Activated T-cell treated with anti-CD3 and anti-CD28 coated beads, Interleukin-2, amount 50 U/mL, for 24 hours (primary cell): ENCODE measurements at regions not wholly inside any gene's neighbourhood (a gene's known extent, or its start where the extent isn't known, plus 50 kb on each side); places are given as distances from the start of the nearest gene placed in this dataset.
"Not testable (repeated sequence)": the region's sequence is repeated elsewhere in the genome, so short reads cannot be mapped to it uniquely, and the experiment has no call there.

Source experiments
- DNase-seq: peaks from one replicate; pipeline ENCODE4 v3.0.0-alpha.2; 2020
- H3K27ac Mint-ChIP-seq: 2 replicates; pipeline ENCODE4 v1.8.0; 2020; ENCODE audit warnings: mild to moderate bottlenecking, mixed read lengths
- H3K27me3 Mint-ChIP-seq: 2 replicates; pipeline ENCODE4 v1.8.0; 2020; ENCODE audit warnings: mixed read lengths
- H3K36me3 Mint-ChIP-seq: 2 replicates; pipeline ENCODE4 v1.8.0; 2020; ENCODE audit warnings: low read depth, mixed read lengths
- H3K4me1 Mint-ChIP-seq: 2 replicates; pipeline ENCODE4 v1.8.0; 2020; ENCODE audit warnings: low read depth, mixed read lengths
- H3K4me3 Mint-ChIP-seq: 2 replicates; pipeline ENCODE4 v1.8.0; 2020; ENCODE audit warnings: mild to moderate bottlenecking, moderate library complexity, mixed read lengths
- H3K9me3 Mint-ChIP-seq: 2 replicates; pipeline ENCODE4 v1.8.0; 2020; ENCODE audit warnings: mixed read lengths

GRCh38 chr11:80700386-80700785, 1259.6 kb upstream of the TENM4 start:
- H3K9me3 Mint-ChIP-seq: peaks cover 13% of the 10 kb centered on the region
- no peaks in the 10 kb centered on the region for H3K36me3 Mint-ChIP-seq
- no peak overlapping the region for H3K4me3 Mint-ChIP-seq
- no peak for DNase-seq
- no peak overlapping the region for H3K27ac Mint-ChIP-seq
- no peaks in the 10 kb centered on the region for H3K4me1 Mint-ChIP-seq
- no peaks in the 10 kb centered on the region for H3K27me3 Mint-ChIP-seq

- H3K9me3 Mint-ChIP-seq, H3K4me1 Mint-ChIP-seq, H3K4me3 Mint-ChIP-seq, DNase-seq, H3K36me3 Mint-ChIP-seq, H3K27ac Mint-ChIP-seq, H3K27me3 Mint-ChIP-seq: not testable (repeated sequence)
Observed at GRCh38 chr11:80699406-80700177, 1258.8 kb upstream of the TENM4 start.

GRCh38 chr11:80698637-80699036, 1257.8 kb upstream of the TENM4 start:
- no peak for DNase-seq
- no peaks in the 10 kb centered on the region for H3K27me3 Mint-ChIP-seq

DNA sequence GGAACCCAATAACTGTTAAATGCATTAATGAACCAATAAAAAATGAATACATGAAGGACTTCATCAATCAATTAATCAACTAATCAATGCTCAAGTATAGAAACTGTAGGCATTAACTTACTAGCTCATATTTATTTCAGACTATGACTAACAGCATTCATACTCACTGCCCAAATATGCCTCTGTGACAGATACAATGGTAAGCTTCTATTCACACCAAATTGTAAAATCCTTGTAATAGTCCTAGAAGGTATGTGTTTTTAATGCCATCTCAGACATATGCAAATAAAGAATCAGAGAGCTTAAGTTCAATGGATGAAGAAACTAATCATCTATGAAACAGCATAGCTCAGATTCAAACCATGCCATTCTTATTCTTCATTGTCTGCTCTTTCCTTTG, 1253.6 kb upstream of the TENM4 start:
- Mint-ChIP-seq H3K27ac (no peak overlapping the region), H3K36me3 (no peaks in the 10 kb centered on the region), H3K4me3 (no peak overlapping the region), H3K4me1 (no peaks in the 10 kb centered on the region), H3K27me3 (no peaks in the 10 kb centered on the region), H3K9me3 (peaks cover 8% of the 10 kb centered on the region)
- no peak for DNase-seq

More at GRCh38 chr11:80698637-80699036, 1257.8 kb upstream of the TENM4 start:
- H3K4me3 Mint-ChIP-seq: no peak overlapping the region
- H3K36me3 Mint-ChIP-seq: no peaks in the 10 kb centered on the region
- no peak overlapping the region for H3K27ac Mint-ChIP-seq
- H3K9me3 Mint-ChIP-seq: peaks cover 5% of the 10 kb centered on the region
- no peaks in the 10 kb centered on the region for H3K4me1 Mint-ChIP-seq

- Mint-ChIP-seq H3K36me3 (no peaks in the 10 kb centered on the region), H3K4me1 (no peaks in the 10 kb centered on the region), H3K4me3 (no peak overlapping the region), H3K27ac (no peak overlapping the region), H3K27me3 (no peaks in the 10 kb centered on the region), H3K9me3 (peaks cover 8% of the 10 kb centered on the region)
- no peak for DNase-seq
Observed at GRCh38 chr11:80687941-80688340, 1247.1 kb upstream of the TENM4 start.

DNA sequence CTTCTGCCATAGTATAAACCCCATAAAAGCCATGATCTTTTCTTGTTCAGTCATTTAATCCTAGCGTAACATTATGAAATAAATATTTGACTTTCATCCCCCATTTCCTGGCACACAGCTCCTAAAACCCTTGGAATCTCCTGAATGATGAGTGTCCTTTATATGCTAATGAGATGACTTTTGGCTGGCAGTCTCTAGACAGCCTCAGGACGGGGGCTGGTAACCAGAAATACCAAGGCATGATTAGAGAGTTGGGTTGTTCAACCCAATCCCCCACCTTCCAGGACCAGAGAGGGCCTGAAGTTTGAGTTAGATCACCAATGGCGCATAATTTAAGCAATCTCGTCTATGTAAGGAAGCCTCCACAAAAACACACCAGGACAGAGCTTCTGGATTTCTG, 1246.1 kb upstream of the TENM4 start:
- Mint-ChIP-seq H3K36me3 (no peaks in the 10 kb centered on the region), H3K4me3 (no peak overlapping the region), H3K4me1 (no peaks in the 10 kb centered on the region), H3K27me3 (no peaks in the 10 kb centered on the region), H3K9me3 (peaks cover 12% of the 10 kb centered on the region), H3K27ac (no peak overlapping the region)
- DNase-seq: no peak

GRCh38 chr11:80673566-80673965, 1232.7 kb upstream of the TENM4 start:
- Mint-ChIP-seq H3K9me3 (peaks cover 17% of the 10 kb centered on the region), H3K4me1 (no peaks in the 10 kb centered on the region), H3K27me3 (no peaks in the 10 kb centered on the region), H3K36me3 (no peaks in the 10 kb centered on the region), H3K27ac (no peak overlapping the region), H3K4me3 (no peak overlapping the region)
- no peak for DNase-seq

- no peak for DNase-seq
- Mint-ChIP-seq H3K27me3 (no peaks in the 10 kb centered on the region), H3K4me1 (no peaks in the 10 kb centered on the region), H3K4me3 (no peak overlapping the region), H3K27ac (no peak overlapping the region), H3K9me3 (peaks cover 25% of the 10 kb centered on the region), H3K36me3 (no peaks in the 10 kb centered on the region)
Observed at GRCh38 chr11:80669620-80670019, 1228.8 kb upstream of the TENM4 start.

GRCh38 chr11:80668039-80668438, 1227.2 kb upstream of the TENM4 start:
- H3K36me3 Mint-ChIP-seq: no peaks in the 10 kb centered on the region
- no peak overlapping the region for H3K27ac Mint-ChIP-seq
- no peaks in the 10 kb centered on the region for H3K27me3 Mint-ChIP-seq
- DNase-seq: no peak
- H3K4me1 Mint-ChIP-seq: no peaks in the 10 kb centered on the region
- H3K4me3 Mint-ChIP-seq: no peak overlapping the region
- peaks cover 31% of the 10 kb centered on the region for H3K9me3 Mint-ChIP-seq

DNA sequence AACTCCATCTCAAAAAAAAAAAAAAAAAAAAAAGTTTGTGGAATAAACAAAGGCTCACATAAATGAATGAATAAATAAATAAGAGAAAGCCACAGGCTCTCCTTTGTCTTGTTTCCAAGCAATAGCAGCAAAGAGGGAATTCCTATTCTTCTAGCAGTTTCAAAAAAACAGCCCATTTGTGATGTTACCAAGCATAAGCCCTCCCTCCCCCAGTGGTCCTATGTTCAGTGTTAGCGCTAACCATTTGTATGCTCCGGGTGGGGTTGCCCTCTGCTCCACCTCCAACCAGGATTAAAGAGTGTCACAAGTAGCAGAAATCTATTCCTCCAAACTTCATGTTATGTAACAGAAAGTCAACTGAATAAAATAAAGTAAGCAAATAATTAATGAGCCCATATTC, 1215.0 kb upstream of the TENM4 start:
- peaks cover 27% of the 10 kb centered on the region for H3K9me3 Mint-ChIP-seq
- no peaks in the 10 kb centered on the region for H3K4me1 Mint-ChIP-seq
- no peaks in the 10 kb centered on the region for H3K27me3 Mint-ChIP-seq
- H3K27ac Mint-ChIP-seq: no peak overlapping the region
- no peak for DNase-seq
- H3K4me3 Mint-ChIP-seq: no peak overlapping the region
- H3K36me3 Mint-ChIP-seq: no peaks in the 10 kb centered on the region

DNA sequence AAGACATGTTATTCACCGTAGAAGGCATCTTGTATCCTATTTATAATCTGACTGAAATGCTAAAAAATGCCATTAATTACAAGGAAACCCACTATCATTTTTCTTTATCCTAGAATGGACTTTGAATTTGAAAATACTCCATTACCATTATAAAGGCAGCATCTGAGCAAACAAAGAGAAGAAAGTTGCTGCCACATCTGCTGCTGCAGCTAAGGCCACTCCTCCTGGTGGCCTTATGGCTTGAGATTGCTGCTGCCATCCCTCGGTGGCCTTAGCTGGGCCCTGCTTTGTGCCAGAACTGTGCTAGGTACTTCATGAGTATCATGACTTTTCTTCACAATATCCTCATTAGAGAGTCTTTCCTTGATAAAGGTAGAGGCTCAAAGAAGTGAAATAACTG, 1210.1 kb upstream of the TENM4 start:
- Mint-ChIP-seq H3K4me3 (no peak overlapping the region), H3K27me3 (no peaks in the 10 kb centered on the region), H3K27ac (no peak overlapping the region), H3K36me3 (no peaks in the 10 kb centered on the region), H3K9me3 (peaks cover 17% of the 10 kb centered on the region), H3K4me1 (no peaks in the 10 kb centered on the region)
- DNase-seq: no peak

DNA sequence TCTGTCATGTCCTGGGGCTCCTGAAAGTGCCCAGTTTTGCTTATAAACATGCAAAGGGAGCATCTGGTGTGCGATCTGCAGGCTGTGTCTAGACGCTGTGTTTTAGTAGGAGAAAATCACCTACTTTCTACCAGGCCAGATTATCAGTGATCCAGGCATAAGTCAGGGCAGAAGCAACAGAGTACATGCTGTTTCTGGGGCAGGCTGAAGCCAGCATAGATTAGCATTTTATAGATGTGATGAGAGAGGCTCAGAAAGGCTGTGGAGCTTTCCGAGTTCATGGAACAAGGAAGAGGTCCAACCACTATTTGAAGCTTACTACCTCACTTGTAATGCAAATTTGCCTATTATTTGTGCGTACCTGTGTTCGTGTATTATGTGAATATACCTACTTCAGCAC, 1208.4 kb upstream of the TENM4 start:
- Mint-ChIP-seq H3K4me1 (no peaks in the 10 kb centered on the region), H3K36me3 (no peaks in the 10 kb centered on the region), H3K27me3 (no peaks in the 10 kb centered on the region), H3K27ac (no peak overlapping the region), H3K4me3 (no peak overlapping the region), H3K9me3 (peaks cover 14% of the 10 kb centered on the region)
- no peak for DNase-seq

- H3K27me3 Mint-ChIP-seq: no peaks in the 10 kb centered on the region
- peaks cover 7% of the 10 kb centered on the region for H3K9me3 Mint-ChIP-seq
- no peak overlapping the region for H3K27ac Mint-ChIP-seq
- no peak for DNase-seq
- H3K4me1 Mint-ChIP-seq: no peaks in the 10 kb centered on the region
- no peaks in the 10 kb centered on the region for H3K36me3 Mint-ChIP-seq
- H3K4me3 Mint-ChIP-seq: no peak overlapping the region
Observed at GRCh38 chr11:80638296-80638695, 1197.5 kb upstream of the TENM4 start.

- no peak overlapping the region for H3K4me3 Mint-ChIP-seq
- no peaks in the 10 kb centered on the region for H3K36me3 Mint-ChIP-seq
- no peak for DNase-seq
- no peak overlapping the region for H3K27ac Mint-ChIP-seq
- H3K4me1 Mint-ChIP-seq: no peaks in the 10 kb centered on the region
- no peaks in the 10 kb centered on the region for H3K27me3 Mint-ChIP-seq
- peaks cover 9% of the 10 kb centered on the region for H3K9me3 Mint-ChIP-seq
Observed at GRCh38 chr11:80637571-80637970, 1196.7 kb upstream of the TENM4 start.

DNA sequence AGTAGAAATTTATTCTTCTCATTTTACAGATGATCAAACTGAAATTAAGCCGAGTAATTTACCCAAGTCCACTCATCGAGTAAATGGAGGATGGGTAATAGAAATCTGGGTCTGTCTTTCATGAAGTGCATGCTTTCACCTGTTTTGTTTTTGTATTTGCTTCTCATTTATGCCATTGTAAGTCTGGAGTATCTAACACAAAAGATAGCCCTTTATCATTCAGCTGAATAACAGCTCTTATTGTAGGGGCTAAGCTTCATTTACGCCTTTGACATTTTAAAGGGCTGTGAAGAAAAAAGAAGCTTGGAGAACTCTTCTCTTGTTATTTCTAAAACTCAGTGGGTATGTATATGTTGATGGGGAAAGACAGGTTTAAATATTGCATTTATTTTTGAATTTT, 1196.2 kb upstream of the TENM4 start:
- no peaks in the 10 kb centered on the region for H3K27me3 Mint-ChIP-seq
- no peak for DNase-seq
- H3K9me3 Mint-ChIP-seq: peaks cover 8% of the 10 kb centered on the region
- no peaks in the 10 kb centered on the region for H3K4me1 Mint-ChIP-seq
- H3K4me3 Mint-ChIP-seq: no peak overlapping the region
- H3K27ac Mint-ChIP-seq: no peak overlapping the region
- no peaks in the 10 kb centered on the region for H3K36me3 Mint-ChIP-seq

- Mint-ChIP-seq H3K36me3 (no peaks in the 10 kb centered on the region), H3K9me3 (peaks cover 8% of the 10 kb centered on the region), H3K27me3 (no peaks in the 10 kb centered on the region), H3K27ac (no peak overlapping the region), H3K4me1 (no peaks in the 10 kb centered on the region), H3K4me3 (no peak overlapping the region)
- DNase-seq: no peak
Observed at GRCh38 chr11:80635178-80635577, 1194.3 kb upstream of the TENM4 start.
